Stimulated activated naive CD4-positive, alpha-beta T cell treated with Interleukin-2 at 50 U/mL for 16 hours (primary cell): ENCODE measurements at regions not wholly inside any gene's neighbourhood (a gene's known extent, or its start where the extent isn't known, plus 50 kb on each side); places are given as distances from the start of the nearest gene placed in this dataset.

Experiments
- DNase-seq: peaks from one replicate; lab custom pipeline; 2025; lab: John Stamatoyannopoulos, UW

GRCh38 chr6:44679438-44680201, 292.1 kb downstream of the CDC5L start:
- DNase-seq: no peak

GRCh38 chr6:44680202-44680720, 292.8 kb downstream of the CDC5L start:
- no peak for DNase-seq

DNA sequence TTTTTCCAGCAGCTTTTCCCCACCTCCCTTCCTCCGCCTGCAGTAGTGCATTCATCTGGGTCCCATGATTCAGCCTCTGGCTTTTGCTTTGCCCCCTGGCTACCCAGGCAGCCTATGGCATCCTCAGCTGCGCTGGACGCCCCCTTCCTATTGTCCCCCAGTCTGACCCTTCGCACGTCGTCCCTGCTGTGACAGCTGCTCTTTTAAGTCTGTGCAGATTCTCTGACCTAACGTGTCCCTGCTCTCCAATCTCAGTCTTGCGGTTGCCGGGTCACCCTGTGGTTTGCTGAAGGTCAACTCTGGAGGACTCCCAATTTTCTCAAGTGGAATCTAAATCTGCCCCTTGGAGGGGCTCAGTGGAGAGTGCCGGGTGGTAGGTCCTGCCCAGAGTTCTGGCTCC, 294.3 kb downstream of the CDC5L start:
- no peak for DNase-seq

GRCh38 chr6:44682280-44682679, 294.8 kb downstream of the CDC5L start:
- DNase-seq: no peak

DNA sequence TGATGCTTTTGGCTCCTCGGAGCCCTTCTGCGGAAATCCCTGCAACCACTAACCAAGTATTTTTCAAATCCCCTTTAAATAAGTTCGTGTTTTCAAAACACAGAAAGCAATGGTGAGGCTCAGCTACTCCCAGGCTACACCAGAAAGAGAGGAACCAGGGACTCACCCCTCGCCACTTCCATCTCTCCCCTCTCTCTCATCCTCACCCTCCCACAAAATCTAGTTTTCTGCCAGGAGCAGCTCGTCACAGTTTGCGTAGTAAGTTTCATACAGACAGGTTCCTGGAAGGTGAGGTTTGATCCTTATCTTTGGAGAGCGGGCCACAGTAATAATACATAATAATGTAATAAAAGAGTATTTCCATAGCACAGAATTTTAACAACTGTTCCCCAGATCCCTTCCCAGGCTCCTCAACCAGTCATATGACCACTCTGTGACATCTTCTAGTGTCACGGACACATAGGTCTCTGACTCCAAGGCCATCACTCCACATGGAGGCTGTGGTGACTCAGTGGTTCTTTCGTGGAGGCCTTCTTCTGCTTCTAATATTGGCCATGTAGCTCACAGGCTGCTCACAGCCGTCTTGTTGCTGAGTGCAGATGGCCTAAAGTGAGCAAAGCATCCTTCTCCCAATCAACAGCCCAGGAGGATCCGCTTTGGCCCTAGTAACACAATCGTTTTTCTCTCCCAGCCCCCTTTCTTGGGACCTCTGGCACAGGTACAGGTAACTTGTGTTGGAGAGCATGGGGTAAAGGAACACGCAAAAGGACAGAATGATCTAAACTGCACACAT, 295.7 kb downstream of the CDC5L start:
- no peak for DNase-seq

DNA sequence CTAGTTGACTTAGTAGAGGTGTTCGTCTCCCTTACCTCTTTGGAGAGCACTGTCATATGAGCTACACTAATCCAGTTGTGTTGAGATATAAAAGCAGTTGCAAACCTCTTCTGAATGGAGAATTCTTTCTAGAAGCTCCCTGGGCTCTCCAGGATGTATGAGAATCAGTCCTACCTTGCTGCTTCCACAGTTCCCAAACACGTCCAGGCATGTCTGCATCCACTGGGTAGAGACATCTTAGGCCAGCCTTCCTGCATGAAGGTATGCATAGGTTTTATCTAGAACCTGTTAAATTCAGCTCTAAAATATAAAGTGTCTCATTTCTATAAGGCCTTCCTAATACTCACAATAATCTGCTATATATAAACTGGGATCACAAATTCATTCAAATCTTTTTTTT, 297.7 kb downstream of the CDC5L start:
- no peak for DNase-seq

DNA sequence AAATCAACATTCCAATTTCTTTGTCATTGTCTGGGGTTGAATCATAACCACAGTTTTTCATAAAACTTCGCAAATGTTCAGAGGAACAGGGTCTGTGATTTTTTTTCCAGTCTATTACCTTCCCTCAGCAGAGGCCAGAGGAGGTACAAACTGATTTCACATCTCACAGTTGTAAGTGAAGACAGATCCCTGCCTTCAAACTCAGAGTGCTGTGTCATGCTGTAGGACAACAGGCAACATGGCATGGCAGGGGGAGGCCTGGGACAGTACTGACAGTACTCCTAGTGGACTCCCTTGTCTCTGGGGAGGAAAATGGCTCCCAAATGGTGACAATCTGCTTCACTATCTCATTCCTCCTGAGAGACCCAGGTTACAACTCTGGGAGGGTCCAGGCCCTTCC, 308.6 kb downstream of the CDC5L start:
- DNase-seq: no peak

- DNase-seq: no peak
Observed at GRCh38 chr6:44696686-44697085, 309.2 kb downstream of the CDC5L start.

- no peak for DNase-seq
Observed at GRCh38 chr6:44697327-44697726, 309.8 kb downstream of the CDC5L start.

DNA sequence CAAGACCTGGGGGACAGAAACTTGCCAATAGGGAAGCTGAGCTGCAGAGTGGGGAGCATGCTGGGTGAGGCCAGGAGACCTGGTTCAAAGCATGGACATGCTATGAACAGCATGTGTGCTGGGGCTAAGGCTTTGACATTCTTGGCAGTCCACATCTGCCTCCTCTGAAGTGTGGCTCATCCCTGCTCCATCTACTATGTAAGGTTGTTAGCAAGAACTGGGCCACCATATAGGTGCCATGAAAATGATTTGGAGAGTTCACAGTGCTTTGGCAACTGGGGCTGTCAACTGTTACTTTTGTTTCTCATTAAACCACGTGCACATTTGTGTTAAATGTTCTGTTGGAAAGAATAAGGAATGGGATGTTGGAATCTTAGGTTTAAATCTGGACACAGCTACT, 311.1 kb downstream of the CDC5L start:
- DNase-seq: no peak

GRCh38 chr6:44699082-44699481, 311.6 kb downstream of the CDC5L start:
- DNase-seq: no peak

DNA sequence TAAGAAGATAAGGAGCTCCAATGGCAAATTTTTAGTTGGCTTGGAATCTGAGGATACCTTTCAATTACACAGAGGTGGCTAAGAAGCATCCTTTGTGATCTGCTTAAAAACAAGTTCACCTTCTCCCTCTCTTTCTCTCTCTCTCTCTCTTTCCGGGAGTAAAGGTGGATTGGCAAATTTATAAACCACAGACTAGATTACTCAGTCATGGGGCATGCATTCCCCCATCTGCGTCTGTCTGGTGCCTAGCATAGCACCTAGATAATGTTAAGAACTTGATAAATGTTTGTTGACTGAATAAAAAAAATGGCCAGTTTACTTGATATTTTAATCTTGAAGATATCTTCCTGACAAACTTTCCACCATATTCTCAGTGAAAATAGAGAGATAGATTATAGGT, 312.3 kb downstream of the CDC5L start:
- DNase-seq: no peak

- no peak for DNase-seq
Observed at GRCh38 chr6:44700422-44700821, 312.9 kb downstream of the CDC5L start.

DNA sequence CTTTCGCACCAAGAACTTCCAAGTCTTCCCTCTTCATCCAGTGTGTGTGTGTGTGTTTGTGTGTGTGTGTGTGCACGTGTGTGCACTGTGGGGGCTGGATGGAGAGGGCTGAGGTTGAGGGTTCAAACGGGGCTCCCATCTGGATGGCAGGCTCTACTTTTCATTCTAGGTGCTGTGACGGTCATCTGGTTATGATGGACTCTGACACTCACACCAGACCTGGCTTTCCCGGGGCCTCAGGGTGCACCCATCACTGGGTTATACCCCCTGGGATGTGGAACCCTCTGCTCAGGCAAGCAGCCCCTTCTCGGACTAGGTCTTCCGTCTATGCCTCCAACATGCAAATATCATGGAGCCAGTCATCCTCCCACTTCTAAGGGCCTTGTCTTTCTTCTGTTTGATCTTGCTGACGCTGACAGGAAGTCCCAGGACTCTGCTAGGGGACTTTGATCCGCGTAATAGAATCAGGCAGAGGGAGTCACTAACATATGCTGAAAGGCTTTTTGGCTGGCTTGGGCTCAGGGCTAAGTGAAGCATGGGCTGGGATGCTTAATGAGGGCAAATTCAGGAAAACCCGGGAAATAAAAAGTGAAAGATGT, 313.6 kb downstream of the CDC5L start:
- DNase-seq: no peak

DNA sequence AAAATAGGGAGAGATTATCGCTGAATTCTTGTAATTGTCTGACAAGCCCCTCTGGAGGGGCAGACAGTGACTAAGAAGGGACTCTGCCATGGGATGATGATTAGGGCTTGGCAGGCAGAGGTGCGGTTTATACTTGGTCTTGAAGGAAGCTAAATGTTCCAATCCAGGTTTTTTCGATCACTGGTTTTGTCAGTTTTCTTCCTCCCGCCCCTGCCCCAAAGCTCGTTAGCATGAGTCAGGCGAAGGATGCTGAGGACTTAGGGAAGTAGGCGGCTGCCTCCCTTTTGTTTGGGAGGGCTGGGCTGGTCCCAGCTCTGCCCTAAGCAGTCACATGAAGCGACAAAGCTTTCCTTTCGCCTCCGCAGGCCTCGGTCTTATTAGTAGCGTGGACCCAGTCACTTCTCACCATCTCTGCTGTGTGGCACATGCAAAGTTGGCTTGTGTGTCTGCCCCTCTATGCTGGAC, 314.2 kb downstream of the CDC5L start:
- no peak for DNase-seq

DNA sequence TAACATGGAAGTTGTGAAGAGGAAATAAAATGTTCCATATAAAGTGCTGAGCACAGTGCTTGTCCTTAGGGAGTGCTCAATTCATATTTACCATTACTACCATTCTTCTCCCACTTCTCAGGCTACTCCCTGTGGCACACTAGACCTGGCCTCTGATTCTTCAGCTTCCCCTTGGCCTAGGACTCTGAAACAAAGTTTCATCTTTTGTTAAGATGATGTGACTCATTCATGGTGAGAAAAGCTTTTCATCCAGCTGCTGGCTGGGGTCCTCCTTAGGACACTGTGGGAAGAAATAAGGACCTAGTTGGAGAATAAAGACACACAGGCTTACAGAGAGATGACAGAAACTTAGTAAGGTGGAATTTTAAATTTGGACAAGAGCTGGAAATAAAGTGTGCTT, 314.8 kb downstream of the CDC5L start:
- DNase-seq: no peak

DNA sequence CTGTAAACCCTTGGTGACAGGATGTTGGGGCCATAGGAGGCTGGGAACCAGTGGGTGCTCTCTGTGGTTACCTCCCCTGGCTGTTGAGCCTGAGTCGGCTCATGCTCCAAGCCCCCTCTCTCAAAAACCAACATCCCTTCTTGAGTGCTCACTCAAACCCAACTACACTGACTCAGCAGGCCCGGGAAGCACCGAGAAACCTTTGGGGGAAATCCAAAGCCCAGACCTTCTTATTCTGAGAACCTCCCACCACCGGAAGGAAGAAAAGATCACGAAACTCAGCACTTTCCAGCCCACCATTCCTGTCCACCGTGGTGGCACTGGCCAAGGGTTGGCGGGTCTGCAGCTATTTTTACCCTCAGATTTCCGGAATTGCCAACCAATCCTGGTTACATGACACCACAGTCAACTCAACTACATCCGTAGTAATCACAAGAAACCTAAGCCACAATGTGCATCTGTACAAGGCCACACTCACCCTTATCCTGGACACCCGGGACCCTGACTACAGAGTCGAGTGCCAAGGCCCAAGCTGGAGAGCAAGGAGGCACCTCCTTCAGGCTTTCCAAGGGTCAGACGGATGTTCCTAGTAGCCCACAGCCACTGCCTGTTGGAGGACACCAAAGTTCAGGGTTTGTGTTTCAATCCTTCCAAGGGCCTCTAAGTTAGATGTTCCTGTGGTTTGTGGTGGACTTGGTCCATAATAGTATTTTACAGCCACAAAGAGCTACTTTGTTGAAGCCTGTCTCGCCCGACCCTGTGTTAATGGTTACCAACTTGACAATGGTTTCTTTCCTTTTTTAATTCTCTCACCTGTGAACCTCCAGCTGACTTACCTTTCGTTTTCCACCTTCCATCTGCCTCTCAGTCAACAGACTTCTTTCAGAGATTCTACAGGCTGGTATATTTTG, 317.0 kb downstream of the CDC5L start:
- DNase-seq: peak; percentile 72

DNA sequence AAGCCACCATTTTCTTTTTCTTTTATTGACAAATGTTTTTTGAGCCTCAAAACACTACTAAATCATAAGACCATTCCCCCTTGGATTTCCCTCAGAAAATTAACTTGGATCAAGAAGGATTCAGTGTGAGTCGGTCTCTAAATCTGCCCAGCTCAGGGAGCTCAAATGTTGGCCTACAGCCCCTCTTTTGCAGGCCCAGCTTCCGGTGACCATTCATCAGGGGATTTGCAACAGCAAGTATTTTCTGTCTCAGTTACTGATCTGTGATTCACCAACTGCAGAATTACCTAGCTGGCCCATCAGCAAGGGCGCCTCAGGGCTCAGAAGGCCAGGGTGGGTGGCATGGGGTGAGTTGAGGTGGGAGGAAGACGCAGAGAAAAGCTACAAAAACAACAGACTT, 318.1 kb downstream of the CDC5L start:
- no peak for DNase-seq

GRCh38 chr6:44706011-44706410, 318.5 kb downstream of the CDC5L start:
- no peak for DNase-seq

GRCh38 chr6:44708208-44708607, 320.7 kb downstream of the CDC5L start:
- DNase-seq: peak; percentile 4

GRCh38 chr6:44712353-44713111, 325.0 kb downstream of the CDC5L start:
- DNase-seq: no peak
